GM19043 (cell line): ENCODE measurements at regions not wholly inside any gene's neighbourhood (a gene's known extent, or its start where the extent isn't known, plus 50 kb on each side); places are given as distances from the start of the nearest gene placed in this dataset.

Source experiments
- ATAC-seq: cut with Tn5 transposase; IDR thresholded peaks from one replicate; pipeline ENCODE4 v1.9.1; 2021; ENCODE audit warnings: low read depth; ENCODE audit not compliant: unreplicated experiment

DNA sequence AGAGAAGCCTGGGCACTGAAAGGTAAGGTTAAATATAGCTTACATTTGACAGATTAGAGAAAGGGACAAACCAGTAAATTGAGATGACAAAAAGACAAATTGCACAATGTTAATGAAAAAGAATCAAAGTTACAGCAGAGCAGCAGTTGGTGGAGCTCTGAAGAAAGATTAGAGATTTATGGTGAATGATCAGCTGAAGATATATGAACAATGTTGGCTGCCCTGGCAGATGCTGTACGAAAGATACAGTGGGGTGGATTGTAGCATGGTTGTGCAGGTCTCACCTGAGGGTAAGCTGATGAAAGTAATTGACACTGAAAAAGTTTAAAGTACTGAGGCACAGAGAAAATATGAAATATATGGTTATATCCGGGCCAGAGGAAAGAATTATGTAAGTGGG lies 492.1 kb downstream of the ARHGEF28 start:
- no peak for ATAC-seq

DNA sequence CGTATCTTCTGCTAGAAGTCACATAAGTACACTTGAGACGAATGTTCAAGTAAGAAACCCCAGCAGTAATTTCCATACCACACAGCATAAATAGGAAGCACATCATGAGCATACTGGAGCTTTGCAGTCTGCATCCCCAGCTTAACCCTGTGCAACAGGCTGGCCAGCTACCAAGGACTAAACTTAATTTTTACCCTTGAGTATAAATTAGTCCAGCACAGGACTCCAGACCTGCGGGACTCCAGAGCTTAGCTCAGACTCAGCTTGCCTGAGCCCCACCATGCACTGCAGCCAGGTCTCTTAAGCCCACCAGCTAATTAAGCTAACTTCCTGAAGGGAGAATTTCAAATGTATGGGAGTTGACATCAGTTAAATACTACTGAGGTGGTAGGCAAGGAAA lies 491.0 kb downstream of the ARHGEF28 start:
- no peak for ATAC-seq

DNA sequence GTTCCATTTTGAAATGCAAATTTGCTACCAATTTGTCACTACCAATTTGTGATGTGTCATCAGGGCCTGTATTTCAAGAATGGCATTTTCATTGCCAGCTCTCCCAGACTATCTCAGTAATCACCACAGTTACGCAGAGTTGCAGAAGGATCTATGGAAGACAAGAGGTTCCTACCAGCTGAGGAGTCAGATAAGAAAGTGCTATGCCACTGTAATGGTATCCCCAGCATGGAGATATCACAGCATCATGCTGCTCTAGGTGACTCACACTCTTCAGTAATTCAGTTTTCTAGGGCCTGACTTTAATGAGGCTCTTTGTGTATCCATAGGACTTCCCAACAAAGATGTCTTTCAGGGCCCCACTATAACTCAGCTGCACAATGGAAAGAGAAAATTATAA lies 490.3 kb downstream of the ARHGEF28 start:
- ATAC-seq = no peak

DNA sequence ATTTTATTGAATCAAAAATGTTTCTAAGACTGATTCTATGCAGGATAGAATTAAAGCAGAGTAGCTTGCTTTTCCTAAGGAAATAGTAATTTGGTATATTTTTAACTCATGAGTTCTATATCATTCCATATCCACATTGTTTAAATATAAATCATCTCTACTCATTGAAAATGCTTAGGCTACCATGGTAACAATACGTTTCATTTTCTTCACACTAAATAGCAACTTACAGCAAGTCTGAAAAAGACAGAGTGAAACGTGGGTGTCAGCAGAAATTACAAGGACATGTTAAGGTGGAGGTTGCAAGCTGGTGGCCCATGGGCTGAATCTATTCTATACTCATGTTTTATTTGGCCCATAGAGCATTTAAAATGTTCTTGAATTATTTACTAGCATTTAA lies 487.9 kb downstream of the ARHGEF28 start:
- no peak for ATAC-seq

DNA sequence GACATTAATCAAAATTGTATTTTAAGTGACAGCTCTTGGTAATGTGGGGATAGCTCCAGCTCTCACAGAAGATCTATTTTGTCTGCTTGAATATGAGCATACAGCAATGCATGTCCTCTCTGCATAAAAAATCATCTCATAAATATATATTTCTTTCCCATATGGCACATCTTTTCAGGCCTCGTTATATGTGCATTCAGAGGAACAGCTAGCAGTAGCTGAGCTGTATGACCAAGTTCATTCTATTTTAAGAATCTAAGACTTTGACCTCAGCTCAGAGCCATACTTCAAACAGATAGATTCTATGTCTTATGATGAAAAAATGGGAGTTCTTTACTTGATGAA lies 487.2 kb downstream of the ARHGEF28 start:
- no peak for ATAC-seq

DNA sequence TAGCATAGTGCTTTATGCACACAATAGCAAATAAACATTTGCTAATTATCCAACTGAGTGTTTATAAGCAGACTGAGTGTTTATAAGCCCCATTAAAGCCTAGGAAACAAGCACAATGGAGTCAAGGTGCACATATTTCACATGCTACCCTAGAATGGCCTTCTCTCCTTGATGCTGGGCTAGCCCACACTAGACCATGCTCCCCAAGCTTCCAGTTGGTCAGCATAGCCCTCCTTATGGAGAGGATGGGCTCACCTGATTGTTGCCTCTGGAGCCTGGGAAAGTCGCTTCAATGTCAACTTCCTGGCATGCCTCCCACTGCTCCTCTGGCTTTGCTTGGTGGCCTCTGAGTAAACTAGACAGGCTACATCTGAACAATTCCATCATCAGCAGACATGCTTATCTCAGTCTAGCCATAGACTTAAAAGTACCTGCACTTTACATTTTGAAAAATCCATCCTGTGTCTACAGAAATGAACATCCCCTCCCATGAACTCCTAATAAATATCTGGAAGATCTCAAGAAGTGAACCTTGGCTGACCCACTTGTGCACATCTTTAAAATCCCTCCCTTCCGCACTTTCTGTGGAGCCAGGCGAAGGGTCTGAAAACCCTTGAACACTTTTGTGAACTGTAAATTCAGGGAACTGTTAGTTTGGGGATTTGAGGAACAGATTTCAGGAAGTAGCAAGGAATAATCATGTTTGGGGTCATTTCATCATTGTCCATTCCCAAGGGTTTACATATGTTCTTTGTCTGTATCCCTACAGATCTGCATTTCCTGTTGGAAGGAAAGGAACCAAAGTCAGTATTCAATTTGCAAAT lies 486.6 kb downstream of the ARHGEF28 start:
- no peak for ATAC-seq

DNA sequence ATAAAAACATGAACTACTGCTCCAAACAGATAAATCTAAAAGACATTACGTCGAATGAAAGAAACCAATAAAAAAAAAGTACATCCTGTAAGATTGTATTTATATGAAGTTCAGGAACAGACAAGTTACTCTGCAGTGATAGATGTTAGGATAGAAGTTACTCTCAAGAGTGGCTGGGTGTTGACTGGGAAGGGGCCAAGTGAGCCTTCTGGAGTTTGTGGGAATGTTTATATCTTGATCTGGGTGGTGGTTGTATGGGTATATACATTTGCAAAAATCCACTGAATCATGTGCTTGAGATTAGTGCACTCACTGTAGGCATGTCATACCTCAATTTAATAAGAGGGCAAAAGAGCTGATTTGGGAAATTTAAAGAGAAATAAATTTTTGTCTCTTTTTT lies 485.8 kb downstream of the ARHGEF28 start:
- ATAC-seq = no peak

DNA sequence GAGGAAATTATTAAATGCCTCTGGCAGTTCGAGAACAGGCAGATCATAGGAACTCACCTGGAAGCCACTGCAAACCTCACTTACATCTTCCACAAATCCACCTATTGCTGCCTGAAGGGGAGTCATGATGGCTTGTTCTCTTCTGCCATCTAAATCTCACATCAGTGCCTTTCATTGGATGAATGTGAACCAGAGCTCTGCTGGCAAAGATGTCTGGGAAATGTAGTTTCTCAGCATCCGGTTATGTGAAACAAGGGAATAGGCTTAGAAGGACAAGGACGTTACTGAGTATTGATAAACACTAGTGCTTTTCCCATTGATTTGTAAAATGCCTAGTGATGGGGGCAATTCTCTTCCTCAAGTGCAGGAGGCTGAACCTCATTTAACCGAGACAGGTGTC lies 483.3 kb downstream of the ARHGEF28 start:
- no peak for ATAC-seq

DNA sequence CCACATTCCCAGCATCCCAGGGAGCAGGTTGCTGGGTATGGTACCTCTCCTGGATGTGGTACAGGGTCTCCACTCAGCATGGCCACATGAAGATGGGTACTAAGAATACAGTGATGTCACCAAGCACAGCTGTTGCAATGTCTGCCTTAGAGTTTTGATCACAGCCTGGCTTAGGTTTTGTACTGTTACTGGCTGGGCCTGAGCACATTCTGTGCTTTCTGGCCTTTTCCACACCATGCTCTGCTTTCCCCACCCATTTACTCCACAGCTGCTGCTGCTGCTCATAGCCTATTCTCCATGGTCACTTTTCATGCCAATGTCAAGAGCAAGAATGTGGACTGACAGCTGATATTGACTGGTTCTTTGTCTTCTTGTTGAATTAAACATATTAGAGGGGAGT lies 481.9 kb downstream of the ARHGEF28 start:
- ATAC-seq = no peak

DNA sequence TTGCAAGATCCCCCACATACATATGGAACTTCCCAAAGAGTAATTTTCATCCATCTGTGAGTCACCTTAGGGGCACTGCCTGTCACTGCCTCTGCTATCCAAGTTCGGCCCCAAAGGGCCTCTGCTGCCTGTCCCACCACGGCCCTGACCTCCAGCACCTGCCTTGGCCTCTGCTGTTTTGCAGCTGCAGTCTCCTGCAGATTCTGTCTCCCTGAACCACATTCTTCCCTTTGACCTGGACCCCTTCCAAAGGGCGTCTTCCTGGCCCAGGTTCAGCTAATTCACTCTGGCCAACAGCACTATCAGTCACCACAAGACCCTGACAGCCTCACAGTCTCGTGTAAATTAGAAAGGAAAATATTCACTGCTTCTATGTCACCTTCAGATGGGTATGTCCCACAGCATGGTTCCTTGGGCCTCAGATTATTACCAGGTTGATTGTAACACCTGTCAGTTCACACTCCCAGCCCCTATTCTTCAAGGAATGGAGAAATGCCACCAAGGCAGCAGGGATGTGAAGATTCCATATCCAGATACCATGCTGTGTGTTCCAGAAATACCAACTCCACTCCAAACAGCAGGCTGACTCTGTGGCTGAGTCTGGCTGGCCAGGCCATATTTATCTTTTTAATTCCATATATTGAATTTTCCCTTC lies 479.3 kb downstream of the ARHGEF28 start:
- ATAC-seq = no peak

DNA sequence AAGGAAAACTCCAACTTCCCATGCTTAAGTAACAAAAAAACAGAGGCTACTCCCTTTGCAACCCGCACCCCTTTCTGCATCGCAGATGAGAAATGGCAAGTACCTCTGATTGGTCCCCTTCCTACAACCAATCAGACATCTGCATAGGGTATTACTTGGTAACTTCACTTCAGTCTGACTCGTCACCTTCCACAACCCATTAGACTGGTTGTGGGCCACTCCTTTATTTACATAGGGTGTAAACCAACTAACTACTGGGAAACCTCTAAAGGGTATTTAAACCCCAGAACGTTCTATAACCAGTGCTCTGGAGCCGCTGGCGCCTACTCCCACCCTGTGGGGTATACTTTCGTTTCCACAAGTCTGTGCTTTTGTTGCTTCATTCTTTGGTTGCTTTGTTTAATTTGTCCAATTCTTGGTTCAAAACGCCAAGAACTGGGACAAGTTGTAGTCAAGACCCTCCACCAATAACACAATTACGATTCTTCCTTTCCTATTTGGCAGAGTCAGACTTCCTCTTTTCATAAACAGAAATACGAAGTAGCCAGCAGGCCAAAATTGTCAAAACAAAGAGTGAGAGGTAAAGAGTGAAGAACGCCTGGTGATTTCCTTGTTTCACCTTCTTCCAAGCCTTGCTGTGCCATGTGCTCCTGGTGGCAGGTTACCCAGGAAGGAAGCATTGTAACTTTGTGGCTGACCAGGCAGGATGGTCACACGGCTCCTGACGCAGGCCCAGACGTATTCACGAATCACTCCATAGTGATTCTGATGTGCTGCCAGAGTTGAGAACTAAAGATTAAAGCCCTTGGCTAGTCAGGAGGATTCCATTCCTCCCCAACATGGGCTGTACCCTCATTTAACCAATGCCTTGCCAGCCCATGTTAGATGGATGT lies 477.4 kb downstream of the ARHGEF28 start:
- no peak for ATAC-seq

DNA sequence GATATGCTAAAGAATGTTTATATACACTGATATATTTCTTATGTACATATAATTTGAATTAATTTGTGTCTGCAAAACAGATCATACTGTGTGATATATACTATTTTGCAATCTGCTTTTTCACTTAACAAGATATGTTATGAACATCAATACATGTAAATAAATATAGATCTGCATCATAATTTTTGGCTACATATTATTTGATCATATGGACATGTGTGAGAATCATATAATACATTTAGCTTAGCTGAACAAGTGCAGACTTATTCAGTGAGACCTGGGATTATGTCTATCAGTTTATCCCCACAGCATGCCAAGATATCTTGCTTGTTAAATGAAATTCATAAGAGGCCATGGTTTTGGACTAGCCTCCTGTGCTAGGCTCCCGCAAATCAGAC lies 474.3 kb downstream of the ARHGEF28 start:
- no peak for ATAC-seq

DNA sequence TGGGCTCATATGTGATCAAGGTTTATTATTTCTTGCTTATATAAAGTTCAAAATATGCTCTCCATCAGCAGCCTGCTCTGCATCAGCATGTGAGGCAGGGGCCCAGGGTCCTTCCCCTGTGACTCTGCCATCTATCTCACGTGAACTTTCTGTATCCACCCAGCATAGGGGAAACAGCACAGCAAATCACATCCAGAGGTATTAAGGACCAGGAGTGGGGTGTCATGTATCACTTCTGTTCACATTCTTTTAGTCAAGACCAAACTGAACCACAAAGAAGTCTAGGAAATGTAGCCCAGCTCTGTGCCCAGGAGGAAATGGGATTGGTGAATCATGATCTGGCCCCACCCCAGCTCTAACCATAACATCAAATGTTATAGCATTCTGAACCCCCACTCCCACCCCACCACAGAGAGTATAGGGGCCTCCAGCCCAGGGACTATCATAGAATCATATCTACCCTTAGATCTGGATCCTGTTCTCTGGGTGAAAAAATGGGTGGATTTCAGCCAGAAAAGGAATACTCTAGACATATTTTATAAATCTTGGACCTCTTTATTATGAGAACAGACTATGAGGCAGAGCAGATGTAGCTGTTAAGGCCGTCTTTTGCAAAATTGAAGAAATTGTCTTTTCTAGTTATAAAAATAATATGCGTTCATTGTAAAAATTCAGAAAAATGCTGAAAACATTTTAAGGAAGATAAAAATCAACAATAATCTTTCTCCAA lies 473.7 kb downstream of the ARHGEF28 start:
- ATAC-seq = no peak

DNA sequence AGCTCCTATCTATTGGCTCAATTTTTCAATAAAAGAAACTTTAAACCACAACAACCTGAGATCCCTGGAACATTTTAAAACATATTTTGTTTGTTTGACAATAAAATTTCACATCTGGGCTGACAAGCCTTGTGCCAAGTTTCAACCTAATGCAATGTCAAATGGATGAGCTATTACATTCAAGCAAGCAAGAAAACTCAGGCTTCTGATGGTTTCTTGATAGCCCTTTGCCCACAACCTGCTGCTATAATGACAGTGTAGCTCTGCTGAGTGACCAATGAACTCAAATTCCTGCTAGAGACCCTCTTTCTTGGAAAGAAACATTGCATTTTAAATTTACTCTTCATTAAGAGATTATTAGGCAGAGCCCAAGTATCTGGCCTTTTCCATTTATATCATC lies 472.9 kb downstream of the ARHGEF28 start:
- no peak for ATAC-seq

DNA sequence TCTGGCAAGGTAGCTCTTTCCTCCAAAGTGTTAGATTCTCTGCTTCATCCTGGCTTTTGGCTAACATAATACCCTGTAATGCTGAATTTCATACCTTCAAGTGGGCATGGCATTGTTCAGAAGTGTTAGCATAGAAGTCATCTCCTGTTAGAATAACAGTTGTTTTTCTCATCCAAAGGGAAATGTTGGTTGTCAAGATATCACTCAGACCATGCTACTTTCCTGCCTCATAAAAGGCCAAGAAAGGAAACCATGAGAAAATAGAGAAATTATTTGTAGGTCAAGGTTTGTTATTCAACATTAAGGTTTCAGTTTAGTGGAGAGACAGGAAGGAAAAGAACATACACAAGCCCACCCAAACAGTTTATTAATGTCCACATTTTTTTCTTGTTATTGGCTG lies 472.5 kb downstream of the ARHGEF28 start:
- no peak for ATAC-seq

DNA sequence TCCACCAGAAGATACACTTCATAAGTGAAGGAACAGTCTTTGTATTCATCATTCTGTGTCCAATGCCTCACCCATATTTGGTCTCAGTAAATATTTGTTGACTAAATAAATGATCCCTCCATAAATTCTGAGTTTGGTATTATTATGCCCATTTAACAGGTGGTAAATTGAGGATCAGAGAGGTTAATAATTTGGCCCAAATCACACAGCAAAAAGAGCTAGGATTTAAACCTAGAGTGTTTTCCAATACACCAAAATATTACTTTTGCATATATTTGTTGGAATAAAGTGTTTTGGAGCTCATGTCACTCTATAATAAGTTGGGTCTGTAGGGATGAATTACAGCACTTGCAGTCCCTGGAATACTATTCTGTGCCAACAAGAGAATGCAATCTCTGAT lies 470.3 kb downstream of the ARHGEF28 start:
- ATAC-seq = no peak

DNA sequence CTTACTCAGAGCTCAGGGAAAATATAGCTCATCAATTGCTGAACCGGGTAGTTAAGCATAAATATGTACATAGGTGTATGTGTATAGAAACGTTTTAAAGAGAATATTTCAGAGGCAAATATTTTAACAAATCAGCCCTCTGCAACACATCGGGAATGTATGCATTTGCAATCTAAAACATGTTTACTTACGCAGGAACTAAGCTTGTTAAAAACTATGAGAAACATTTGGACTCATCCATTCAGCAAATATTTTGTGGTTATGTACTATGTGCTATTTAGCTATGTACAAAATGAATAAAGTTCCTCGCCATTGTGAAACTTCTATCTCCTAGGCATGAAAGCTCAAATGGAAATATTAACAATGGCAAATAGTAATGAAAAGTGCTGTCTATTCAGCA lies 469.9 kb downstream of the ARHGEF28 start:
- no peak for ATAC-seq

DNA sequence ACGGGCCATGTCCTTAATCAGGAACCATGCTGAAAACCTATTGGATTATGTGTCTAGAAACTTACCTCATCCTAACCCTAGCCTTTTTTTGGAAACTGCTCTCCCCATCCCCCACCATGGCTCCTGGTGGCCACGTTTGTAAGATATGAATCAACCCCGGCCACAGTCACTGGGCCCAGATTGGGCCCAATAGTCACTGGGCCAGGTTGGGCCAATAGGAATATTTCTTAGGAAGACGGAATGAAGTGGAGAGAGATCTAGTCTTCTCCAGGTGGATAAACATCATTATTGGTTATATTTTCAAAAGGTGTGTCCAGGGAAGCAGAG lies 468.7 kb downstream of the ARHGEF28 start:
- ATAC-seq = no peak

DNA sequence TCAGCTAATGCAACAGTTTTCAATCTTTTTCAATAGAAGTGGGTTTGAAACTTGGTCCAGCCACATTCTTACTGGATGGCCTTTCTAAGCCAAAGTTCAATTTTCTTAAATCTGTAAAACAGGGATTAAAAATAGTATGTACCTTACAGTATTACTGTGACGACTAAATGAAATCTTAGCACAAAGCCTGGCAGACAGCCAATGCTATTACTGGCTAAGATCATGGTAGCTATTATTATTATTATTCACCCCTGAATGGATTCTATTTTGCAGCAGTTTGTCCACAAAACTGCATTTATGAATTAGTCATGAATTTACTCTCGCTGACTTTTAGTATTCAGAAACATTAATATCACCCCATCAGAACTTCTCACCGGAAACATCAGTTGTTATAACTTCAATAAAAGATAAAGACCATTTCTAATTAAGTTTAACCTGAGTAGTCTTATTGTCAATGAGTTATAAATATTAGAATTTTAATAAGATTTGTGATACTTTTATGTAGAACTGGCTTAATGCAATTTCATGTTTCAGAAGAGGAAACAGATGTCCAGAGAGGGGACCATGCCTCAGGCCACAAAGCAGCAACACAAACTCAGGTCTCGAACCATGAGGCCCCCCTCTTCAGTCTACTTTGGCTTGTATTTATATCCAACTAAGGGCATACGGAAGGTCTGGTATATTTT lies 468.2 kb downstream of the ARHGEF28 start:
- no peak for ATAC-seq

DNA sequence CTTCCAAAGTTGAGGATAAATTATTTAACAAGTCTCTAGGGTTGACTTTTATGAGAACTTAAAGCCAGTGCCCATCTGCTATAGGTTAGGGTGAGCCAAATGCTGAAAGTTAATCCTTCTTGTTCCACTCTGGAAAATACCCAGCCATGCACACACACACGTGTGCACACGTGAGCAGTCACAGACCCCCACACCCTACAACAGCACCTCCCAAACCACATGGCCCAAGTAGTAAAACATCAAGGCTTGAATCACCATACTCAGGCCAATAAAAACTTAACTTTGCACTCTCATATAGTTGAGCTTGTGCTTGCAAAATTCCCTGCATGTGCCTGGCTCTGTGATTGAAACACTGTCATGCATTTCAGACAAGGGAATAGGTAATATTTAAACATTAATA lies 467.6 kb downstream of the ARHGEF28 start:
- no peak for ATAC-seq
